GM12875 (cell line): ENCODE measurements at regions not wholly inside any gene's neighbourhood (a gene's known extent, or its start where the extent isn't known, plus 50 kb on each side); places are given as distances from the start of the nearest gene placed in this dataset.

Source experiments
- H3K4me3 ChIP-seq: one replicate; pipeline ENCODE4 v1.5.1; 2011; ENCODE audit warnings: low read depth, low read length, control low read depth
- CTCF ChIP-seq: IDR thresholded peaks from 2 replicates; pipeline ENCODE4 v1.5.1; 2011; ENCODE audit warnings: low read depth, mild to moderate bottlenecking, control low read depth, inconsistent platforms, low read length, moderate library complexity, borderline replicate concordance; ENCODE audit not compliant: insufficient read depth

- TF ChIP-seq CTCF = no peak
- H3K4me3 ChIP-seq = no peak overlapping the region
These were observed 105.7 kb upstream of the KL start for GRCh38 chr13:32910530-32910929.

GRCh38 chr13:32911506-32911905 lies 104.7 kb upstream of the KL start:
- peak; percentile 56; the same call in 1 of the 2 replicates for TF ChIP-seq CTCF

GRCh38 chr13:32914686-32915085 lies 101.5 kb upstream of the KL start:
- TF ChIP-seq CTCF = no peak
- no peak overlapping the region for H3K4me3 ChIP-seq

More at GRCh38 chr13:32911506-32911905, 104.7 kb upstream of the KL start:
- H3K4me3 ChIP-seq = no peak overlapping the region

- H3K4me3 ChIP-seq = no peak overlapping the region
- TF ChIP-seq CTCF = no peak
These were observed 98.7 kb upstream of the KL start for GRCh38 chr13:32917504-32917903.

GRCh38 chr13:32923725-32924124 lies 92.5 kb upstream of the KL start:
- no peak overlapping the region for H3K4me3 ChIP-seq
- TF ChIP-seq CTCF = no peak

- no peak for TF ChIP-seq CTCF
These were observed 91.3 kb upstream of the KL start for GRCh38 chr13:32924886-32925285.

GRCh38 chr13:32925506-32925905 lies 90.7 kb upstream of the KL start:
- no peak for TF ChIP-seq CTCF
- H3K4me3 ChIP-seq = no peak overlapping the region

More at GRCh38 chr13:32924886-32925285, 91.3 kb upstream of the KL start:
- H3K4me3 ChIP-seq = no peak overlapping the region
